ENCODE measurements at regions not wholly inside any gene's neighbourhood (a gene's known extent, or its start where the extent isn't known, plus 50 kb on each side); places are given as distances from the start of the nearest gene placed in this dataset.

- H3K4me1 ChIP-seq (ENCODE audit: control insufficient read depth, insufficient read depth, low read length): no peaks in the 10 kb centered on the region; the same call in 1 of the 2 replicates
- H3K56ac ChIP-seq (ENCODE audit: extremely low read depth, insufficient read depth, low read length): no peak overlapping the region
- H3K14ac ChIP-seq (replicated peaks; ENCODE audit: low read depth, low read length): no peak overlapping the region
- no peak overlapping the region for H3K4me3 ChIP-seq (ENCODE audit: insufficient read depth, low read depth, low read length)
- H3K4me2 ChIP-seq (ENCODE audit: low read depth, low read length): no peak overlapping the region
- no CpG with 5 or more reads among the region's 1 CpG for WGBS, 2 experiments (ENCODE audit: extremely low coverage in 2 of 2, insufficient read length in 1 of 2)
- H3K27me3 ChIP-seq (ENCODE audit: control insufficient read depth, insufficient read depth, low read length): no peaks in the 10 kb centered on the region
- no peak for TF ChIP-seq MAFK (IDR thresholded peaks at IDR 0.05; ENCODE audit: low read depth, low read length)
- TF ChIP-seq CHD1 (IDR thresholded peaks at IDR 0.05; ENCODE audit: low read depth, low read length): no peak
- TF ChIP-seq POLR2A (IDR thresholded peaks at IDR 0.05; ENCODE audit: low read depth, low read length): no peak
- TF ChIP-seq USF2 (IDR thresholded peaks at IDR 0.05; ENCODE audit: low read depth, low read length): no peak
- no peak for TF ChIP-seq RFX5 (IDR thresholded peaks at IDR 0.05; ENCODE audit: low read depth, low read length)
- TF ChIP-seq CTCF (conservative IDR thresholded peaks at IDR 0.05; ENCODE audit: low read depth, low read length): no peak
- no peak for TF ChIP-seq ELK1 (IDR thresholded peaks at IDR 0.05; ENCODE audit: borderline replicate concordance, low read depth, low read length)
- TF ChIP-seq NFE2L2 (IDR thresholded peaks at IDR 0.05; ENCODE audit: low read depth, low read length): no peak
- no peak for TF ChIP-seq RCOR1 (IDR thresholded peaks at IDR 0.05; ENCODE audit: insufficient replicate concordance, low read length)
- TF ChIP-seq MXI1 (IDR thresholded peaks at IDR 0.05; ENCODE audit: borderline replicate concordance, low read depth, low read length): no peak
- no peak for TF ChIP-seq CEBPB (IDR thresholded peaks at IDR 0.05; ENCODE audit: low read depth, low read length)
- no peaks in the 10 kb centered on the region for H3K79me1 ChIP-seq (ENCODE audit: low read depth in 1 of 2, low read length in 2 of 2)
- H3K4ac ChIP-seq (ENCODE audit: low read depth, low read length): no peak overlapping the region
- no peak overlapping the region for H2BK5ac ChIP-seq (ENCODE audit: low read depth, low read length, poor library complexity, severe bottlenecking)
- H2AK9ac ChIP-seq (replicated peaks; ENCODE audit: low read depth, low read length, poor library complexity): no peak overlapping the region
- no peak overlapping the region for H3K9ac ChIP-seq (ENCODE audit: low read depth, low read length)
- H4K8ac ChIP-seq (ENCODE audit: low read depth in 2 of 2, low read length in 2 of 2): no peak overlapping the region
- DNase-seq (no peak), ATAC-seq (ENCODE audit: low read depth) (no peak)
- no peak overlapping the region for H4K91ac ChIP-seq (ENCODE audit: insufficient read depth, low read depth, low read length)
- no peaks in the 10 kb centered on the region for H4K20me1 ChIP-seq (ENCODE audit: insufficient read depth, low read length)
- no peak overlapping the region for H3K18ac ChIP-seq (ENCODE audit: low read depth, low read length)
- H3K23ac ChIP-seq (ENCODE audit: low read depth, low read length): no peak overlapping the region
- no peaks in the 10 kb centered on the region for H3K36me3 ChIP-seq (ENCODE audit: control insufficient read depth, insufficient read depth, low read length)
- peaks cover 3% of the 10 kb centered on the region; the same call in 1 of the 2 replicates for H3K9me1 ChIP-seq (ENCODE audit: insufficient read depth, low read length)
- dilution Hi-C loops (cut with HindIII; ENCODE audit: low sequenced_read_pairs, unreplicated experiment): no loop called here
- POLR2A ChIA-PET (ENCODE audit: unreplicated experiment): no interaction called here
- H3K27ac ChIP-seq (ENCODE audit: insufficient read depth, low read length): no peak overlapping the region
- H3K9me3 ChIP-seq (ENCODE audit: control insufficient read depth, insufficient read depth, low read length): peaks cover 3% of the 10 kb centered on the region; the same call in 1 of the 2 replicates
- no peak overlapping the region for H2BK15ac ChIP-seq (ENCODE audit: low read depth, low read length)
- H2BK120ac ChIP-seq (ENCODE audit: low read depth, low read length): no peak overlapping the region
- no peak overlapping the region for H2BK20ac ChIP-seq (ENCODE audit: low read depth, low read length)
- H2AK5ac ChIP-seq (ENCODE audit: low read depth, low read length): no peak overlapping the region
- in situ Hi-C loops (cut with MboI; ENCODE audit: low sequenced_read_pairs): no loop called here
- CTCF ChIA-PET: interaction anchor here (2.0 kb wide), 1 partner anchor 13 kb away, joined by 6 read pairs; no protein-coding TSS in a partner anchor
- intact Hi-C loops (cut with micrococcal nuclease): no loop called here
- no TSS peak for BruUV-seq (replicated peaks)
- H2AFZ ChIP-seq (replicated peaks; ENCODE audit: low read length, poor library complexity): no peak overlapping the region
- no peak overlapping the region for H4K5ac ChIP-seq (ENCODE audit: low read depth, low read length)
Measured at GRCh38 chr1:115203287-115203686, 114.0 kb upstream of the TSPAN2 start.
